NOMO-1 treated with dmso at 0.1 percent for 144 hours (cell line): ENCODE measurements at regions not wholly inside any gene's neighbourhood (a gene's known extent, or its start where the extent isn't known, plus 50 kb on each side); places are given as distances from the start of the nearest gene placed in this dataset.

Source experiments
- DNase-seq: peaks from one replicate; lab custom pipeline; 2025; ENCODE audit not compliant: unreplicated experiment; lab: John Stamatoyannopoulos, UW

DNA sequence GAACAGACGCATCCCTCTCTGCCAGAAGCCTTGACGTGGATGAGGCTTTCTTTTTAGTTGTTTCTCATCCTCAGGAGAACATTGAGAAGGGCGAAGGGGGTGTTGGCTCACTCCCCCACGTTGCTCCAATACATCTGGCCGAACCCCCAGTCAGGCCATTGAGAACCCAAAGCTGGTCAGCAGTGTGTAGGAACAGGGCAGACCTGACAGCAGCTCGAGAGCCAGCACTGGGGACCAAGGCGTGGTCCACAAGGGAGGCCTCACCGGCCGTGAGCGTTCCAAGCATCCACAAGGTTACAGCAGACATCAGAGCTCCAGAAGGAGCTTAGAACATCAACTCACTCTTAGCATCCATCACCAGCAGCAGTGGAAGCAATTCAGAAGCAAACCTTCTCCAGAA, 387.9 kb upstream of the ARID1B start:
- no peak for DNase-seq

DNA sequence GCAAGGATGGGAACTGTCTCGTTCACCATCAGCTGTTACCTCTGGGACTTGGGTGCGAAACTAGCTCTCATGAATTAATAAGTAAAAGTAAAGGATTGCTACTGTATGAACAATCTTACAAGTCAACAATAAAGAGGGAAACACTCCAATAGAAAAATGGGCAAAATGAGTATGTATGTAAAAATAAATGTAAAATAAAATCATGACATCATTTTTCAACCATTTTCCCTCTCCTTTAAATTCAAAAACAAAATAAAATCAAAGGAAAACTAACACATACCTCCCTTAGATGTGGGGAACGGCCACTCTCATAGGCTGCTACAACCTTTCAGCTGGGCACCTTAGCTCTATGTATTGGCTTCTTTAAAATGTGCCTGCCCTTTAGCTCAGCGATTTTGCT, 389.7 kb upstream of the ARID1B start:
- DNase-seq, result no peak

DNA sequence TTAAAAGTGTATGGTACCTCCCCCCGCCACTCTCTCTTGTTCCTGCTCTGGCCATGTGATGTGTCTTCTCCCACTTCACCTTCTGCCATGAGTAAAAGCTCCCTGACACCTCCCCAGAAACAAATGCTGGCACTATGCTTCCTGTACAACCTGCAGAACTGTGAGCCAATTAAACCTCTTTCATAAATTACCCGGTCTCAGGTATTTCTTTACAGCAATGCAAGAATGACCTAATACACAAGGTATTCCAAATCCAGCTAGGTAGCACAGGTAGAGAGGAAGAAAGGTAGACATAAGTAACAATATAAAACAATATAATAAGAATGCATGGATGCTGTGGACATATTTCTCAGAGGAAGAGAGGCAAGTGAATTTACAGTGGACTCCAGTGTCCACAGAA, 394.1 kb upstream of the ARID1B start:
- DNase-seq, result no peak

DNA sequence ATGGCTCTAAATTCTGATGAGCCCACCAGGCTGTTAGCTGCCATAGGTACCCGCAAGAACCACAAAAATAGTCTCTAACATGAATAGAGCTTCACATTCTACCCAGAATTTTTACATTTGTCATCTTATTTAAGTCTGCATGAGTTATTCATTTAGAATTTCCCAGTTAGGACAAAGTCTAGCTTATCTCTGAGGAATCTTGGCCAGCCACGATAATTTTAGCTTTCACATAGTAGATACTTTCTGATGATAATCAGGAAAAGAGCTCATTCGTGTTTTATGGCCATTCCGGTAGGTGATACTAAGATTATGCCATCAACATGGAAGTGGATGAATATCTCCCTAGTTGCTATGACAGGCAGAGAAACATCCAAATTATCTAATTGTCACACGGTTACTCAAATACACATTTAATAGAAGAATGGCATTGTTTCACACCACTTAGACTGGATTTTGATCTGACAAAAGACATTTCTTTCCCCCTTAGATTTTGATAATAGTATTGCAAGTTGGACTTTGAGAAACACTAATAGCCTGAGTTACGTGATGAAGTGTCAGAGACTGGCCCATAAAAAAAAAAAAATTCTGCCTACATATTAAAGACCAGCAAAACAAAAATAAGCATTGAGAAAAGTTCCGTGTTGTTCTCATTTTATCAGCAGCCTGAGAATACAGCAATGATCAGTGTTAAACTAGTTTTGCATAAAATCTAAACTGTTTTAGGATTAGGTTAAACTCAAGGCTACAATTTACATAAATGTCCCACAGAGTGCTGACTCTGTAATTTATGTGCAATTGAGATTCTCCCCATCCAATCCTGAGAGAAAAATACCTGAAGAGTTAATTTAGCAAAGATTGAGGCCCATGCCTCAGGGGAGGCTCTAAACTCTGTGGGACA, 397.5 kb upstream of the ARID1B start:
- no peak for DNase-seq

DNA sequence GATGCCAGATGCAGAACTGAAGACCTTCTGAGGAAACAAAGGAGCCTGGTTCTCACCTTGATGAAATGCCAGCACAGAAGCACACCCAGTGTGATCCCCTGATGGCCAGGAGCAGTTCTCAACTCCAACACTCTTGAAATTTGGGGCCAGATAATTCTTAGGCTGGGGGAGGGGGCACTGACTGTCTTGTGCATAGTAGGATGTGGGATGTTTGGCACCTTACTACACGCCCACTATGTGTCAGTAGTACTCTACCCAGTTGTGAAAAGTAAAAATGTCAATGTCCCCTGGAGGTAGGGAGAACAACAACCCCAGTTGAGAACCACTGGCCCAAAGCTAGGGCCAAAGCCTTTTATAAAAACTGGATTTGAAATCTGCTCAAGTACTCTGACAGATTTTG, 398.3 kb upstream of the ARID1B start:
- no peak for DNase-seq

DNA sequence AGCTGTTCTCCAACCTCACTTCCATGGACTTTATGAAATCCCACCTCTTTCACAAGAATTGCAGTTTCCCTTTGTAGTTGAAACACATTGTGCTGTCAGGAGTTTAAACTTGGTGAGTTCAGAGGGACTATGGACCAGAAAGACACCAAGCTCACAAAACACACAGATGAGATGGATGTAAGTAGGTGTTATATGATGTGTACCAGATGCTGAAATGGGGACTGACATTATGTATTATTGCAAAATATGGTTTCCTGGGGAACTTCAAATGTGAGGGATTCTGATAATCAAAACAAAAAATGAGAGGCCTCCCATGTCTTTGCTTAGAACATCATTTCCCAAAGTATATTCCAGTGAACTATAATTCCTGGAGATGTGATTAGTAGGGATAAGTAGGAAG, 401.1 kb upstream of the ARID1B start:
- no peak for DNase-seq

DNA sequence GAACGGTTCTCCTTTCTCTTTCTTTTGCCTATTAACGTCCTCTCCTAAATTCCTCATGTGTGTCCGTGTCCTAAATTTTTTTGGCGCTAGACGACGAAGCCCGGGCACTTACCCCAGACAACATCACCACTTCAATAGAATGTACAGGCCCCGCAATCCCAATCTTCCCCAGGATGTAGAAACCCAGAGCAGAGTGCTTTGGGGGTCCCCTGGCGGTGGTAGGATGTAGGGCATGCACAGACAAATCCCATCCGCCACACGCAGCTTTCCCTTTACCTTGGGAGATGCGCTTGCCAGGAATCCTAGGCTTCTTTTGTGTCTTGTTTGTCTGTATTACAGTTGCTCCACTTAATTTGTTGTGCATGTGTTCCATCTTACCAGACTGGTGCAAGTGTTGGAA, 417.3 kb upstream of the ARID1B start:
- no peak for DNase-seq

DNA sequence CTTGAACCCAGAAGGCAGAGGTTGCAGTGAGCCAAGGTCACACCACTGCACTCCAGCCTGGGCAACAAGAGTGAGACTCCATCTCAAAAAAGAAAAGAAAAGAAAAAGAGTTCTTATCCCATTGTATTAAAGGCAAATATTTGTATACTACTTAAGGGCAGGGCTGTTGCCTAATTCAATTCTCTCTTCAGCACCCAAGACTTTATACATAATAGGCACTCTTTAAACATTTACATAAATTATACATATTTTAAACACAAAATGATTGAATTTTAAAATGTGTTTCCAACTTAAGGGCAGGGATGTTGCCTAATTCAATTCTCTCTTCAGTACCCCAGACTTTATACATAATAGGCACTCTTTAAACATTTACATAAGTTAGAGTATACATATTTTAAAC, 424.3 kb upstream of the ARID1B start:
- no peak for DNase-seq

DNA sequence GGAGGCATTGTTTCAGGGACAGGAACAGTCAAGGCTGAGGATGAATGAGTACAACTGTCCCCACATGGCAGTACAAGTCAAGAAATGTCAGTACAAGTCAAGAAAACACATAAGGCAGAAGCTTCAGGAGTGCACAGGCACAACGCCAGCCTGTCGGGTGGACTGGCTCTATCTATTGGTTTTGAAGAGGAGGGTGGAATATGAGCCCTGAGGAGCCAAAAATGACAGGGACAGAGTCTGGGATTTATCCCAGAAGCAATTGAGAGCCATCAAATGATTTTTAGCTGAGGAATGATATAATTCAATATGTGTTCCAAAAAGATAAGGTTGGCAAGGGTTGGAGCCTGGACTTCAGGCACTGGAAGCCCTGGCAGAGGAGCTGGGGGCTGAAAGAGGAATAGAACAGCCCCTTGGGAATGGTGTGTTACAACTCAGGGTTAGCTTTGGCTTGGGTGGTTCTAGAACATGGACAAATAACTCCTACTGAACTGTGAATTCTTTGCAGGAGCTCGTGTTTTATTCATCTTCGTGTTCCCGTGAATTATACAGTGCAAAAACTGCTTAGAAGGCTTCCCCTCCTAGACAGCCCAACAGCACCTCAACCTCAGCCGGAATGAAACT, 425.7 kb upstream of the ARID1B start:
- DNase-seq, result no peak

DNA sequence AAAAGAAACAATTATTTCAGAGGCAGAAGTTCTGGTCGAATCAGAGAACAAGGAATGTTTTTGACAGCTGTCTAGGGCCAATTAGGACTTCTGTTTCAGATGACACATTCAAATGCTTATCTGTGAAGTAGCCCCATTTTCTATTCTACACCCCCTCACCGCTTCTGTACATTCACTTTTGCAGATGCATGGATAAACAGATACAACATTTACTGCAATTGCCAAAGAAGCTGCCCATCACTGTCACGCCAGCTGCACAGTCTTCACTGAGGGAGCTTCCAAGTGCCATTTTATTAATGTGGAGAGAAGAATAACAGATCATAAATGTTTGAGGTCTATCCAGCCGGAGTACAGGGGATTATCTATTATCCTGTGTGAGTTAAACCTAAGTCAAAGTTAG, 426.8 kb upstream of the ARID1B start:
- no peak for DNase-seq

DNA sequence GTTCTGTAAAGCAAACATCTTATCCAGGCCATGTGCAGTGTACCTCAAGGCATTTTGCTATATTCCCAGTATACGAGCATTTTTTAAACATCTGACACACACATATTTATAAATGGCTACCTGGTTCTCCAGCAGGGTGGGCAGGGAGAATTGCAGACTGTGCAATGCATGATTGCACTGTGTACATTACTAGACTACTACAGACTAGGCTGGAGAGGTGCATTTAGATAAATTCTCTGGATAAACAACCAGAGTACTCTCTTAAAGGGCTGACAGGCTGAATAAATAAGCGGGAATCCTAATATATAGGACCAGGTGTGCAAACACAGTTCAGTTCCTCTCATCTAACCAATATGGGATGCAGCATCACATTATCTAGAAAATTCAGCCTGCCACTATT, 428.3 kb upstream of the ARID1B start:
- DNase-seq, result no peak

DNA sequence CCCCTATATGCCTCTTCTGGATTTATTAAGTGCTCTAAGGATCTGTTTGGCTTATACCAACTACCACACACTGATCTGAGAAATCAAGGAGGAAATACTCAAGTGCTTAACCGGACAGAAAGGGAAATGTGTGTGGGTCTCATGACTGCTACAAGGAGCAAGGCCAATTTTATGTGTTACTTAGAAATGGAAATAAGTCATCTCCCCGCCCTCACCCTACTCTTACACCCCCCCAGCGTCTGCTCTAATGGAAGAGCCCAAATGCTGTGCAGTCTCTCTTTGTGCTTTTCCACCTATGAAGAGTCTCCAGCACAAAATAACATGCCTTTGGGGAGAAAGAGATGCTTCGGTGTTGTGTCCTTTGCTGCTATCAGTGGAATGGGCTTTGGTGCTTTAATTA, 428.8 kb upstream of the ARID1B start:
- DNase-seq, result no peak

DNA sequence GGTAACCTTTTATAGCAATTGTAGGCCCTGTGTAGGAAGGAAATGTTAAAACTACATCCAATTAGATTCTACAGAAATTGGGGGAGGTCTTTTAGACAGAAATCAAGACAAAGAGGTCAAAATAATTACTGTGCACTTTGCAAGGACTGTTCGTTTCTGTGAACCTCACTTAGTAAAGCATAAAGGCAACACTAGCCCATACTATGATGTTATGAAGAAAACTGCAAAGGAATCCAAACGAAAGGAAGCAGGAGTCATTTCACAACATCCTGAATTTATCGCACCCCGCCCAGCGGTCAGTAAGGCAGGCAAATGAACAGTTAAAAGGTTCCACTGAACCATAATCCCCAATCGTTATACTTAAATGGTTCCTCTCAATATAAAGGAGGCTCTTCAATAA, 429.5 kb upstream of the ARID1B start:
- DNase-seq, result no peak

DNA sequence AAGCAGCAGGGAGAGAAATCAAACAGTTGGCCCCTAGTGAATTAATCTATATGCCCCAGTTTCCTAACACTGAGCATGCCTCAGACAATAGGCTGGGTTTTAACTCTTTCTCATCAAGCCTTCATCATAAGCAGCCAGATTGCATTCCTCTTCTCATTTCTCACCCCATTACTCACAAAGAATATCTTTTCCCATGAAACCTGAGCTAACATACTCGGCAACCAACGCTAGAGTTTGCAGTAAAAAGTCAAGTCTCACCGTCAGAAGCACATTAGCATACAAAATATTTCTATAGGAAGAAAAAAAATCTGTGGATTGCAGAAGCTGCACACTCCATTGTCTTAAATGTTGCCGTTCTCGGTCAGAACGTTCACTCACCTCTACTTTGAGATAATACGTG, 429.9 kb upstream of the ARID1B start:
- no peak for DNase-seq

DNA sequence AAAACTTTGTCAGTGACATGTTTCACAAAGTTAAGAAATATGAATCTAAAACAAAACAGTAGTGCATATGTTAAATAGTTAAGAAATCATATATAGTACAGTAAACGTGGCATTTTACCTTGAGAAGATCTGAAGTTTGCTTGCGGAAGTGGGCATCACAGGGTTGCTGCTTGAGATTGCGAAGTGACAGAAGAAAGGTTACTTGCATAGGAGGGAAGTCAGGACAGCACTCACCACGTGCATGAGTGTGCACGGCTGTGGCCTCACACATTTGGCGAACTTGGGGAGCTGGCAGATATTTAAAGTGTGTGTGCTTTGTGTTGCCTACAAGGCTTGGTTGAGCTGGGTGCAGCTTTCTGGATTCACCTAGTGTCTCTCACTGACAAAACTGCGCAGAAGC, 431.5 kb upstream of the ARID1B start:
- no peak for DNase-seq

DNA sequence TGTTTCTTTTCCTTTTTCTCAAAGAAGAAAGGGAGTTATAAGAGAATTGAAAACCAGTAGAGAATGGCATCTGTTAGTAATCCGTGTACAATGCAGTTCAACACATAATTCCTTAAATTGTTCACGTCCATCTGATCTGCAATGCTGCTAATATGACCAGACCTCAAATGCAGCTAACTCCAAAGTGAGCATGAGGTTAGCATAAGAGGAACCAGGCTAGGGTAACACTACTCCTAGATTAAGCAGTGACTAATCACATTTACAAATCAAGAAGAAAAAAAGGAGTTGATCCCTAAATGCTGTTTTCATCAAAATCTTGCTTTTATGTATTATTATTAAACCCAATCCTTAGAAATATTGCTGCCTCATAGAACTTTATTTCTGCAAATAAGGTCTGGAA, 432.7 kb upstream of the ARID1B start:
- DNase-seq, result no peak

DNA sequence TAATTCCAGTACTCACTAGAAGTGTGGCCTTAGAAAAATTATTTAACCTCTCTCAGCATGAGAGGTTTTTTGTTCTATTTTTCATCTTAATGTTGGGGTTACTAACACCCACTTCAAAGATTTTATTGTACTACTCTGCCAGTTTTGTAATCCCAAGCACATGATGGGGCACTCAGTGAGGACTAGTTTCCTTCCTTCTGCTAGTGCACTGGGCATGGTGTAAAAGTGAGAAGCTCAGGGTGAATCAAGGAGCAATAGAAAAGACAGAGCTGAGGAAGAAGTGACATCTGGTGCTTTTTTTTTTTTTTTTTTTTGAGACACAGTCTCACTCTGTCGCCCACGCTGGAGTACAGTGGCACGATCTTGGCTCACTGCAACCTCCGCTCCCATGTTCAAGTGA, 439.4 kb upstream of the ARID1B start:
- DNase-seq, result no peak

DNA sequence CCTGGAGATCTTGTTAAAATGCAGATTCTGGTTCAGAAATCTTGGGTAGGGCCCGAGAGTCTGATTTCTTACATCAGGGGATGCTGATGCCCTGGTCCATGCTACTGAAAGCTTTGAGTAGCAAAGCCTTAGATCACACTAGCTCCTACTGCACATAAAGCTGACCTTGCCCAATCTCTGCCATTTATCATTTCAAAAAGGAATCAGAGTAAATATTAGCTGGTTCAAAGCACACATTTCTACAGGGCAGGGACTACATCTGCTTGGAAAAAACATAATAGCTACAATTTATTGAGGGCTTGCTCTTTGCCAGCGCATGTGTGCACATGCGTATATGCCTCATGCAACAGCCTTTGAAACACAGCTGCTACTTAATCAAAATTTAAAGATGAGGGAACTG, 440.4 kb upstream of the ARID1B start:
- DNase-seq, result no peak

DNA sequence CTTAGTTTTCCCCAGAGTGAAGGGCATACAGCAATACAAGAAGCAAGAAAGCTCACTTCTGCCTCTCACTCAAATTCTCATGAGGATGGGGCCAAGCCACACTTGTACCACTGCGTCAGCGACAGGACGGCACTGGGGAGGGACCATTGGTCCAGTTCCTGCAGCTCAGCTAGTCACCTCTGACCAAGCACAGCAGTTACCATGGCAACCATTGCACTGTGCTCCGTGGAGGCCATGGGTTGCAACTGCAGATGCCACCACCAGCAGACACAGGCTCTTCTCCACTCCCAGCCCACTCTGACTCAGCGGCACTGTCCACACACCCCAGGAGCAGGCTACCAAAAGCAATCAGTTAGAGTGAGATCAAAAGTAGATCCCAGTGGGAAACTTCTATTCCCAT, 441.1 kb upstream of the ARID1B start:
- no peak for DNase-seq

DNA sequence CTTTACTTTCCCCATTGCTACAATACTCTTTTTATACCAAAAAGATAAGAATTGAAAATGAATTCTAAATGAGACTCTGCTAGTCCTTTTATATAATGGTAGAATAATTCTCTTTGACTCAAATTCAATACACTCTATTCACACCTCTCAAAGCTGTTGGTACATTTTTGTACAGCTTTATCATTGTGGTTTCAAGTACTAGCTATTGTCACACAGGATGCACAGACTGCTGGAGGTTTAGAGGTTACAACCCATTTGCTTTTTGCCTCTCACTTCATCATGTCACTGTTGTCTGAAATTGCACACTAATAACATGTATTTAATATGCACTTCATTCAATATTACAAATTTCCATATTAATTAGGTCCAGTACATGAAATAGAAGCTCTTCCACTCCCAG, 442.2 kb upstream of the ARID1B start:
- DNase-seq, result no peak

DNA sequence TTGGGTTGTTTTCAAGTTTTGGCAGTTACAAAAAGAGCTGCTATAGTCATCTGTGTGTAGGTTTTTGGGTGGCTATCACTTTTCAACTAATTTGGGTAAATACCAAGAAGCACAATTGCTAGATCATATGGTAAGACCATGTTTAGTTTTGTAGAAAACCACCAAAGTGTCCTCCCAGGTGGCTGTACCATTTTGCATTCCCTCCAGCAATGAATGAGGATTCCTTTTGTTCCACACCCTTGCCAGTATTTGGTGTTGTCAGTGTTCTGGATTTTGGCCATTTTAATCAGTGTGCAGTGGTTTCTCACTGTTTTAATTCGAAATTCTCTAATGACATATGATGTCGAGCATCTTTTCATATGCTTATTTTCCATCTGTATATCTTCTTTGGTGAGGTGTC, 457.5 kb upstream of the ARID1B start:
- DNase-seq, result no peak

DNA sequence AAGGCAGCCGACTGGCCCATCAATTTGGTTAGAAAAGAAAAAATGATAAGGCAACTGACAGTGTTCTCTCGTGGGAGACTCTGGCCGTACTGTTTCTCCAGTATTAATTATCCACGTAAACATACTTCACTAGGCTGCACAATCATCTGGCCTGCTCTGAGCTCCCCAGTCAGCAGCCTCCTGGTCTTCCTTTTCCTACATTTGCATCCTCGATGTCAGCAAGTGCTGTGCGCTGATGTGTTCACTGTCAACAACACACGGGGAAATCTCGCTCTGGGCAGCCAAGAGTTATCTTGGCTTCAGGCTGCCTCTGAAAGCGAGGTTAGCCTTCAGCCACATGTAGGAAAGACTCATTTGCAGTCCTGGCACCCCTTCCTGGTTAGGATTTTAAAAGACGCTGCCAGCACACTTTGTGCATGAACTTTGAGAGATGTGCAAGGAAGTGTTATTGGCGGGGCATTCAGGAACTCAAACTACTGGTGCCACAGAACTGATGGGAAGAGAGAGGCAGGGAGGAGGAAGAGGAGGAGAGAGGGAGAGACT, 460.5 kb upstream of the ARID1B start:
- no peak for DNase-seq

DNA sequence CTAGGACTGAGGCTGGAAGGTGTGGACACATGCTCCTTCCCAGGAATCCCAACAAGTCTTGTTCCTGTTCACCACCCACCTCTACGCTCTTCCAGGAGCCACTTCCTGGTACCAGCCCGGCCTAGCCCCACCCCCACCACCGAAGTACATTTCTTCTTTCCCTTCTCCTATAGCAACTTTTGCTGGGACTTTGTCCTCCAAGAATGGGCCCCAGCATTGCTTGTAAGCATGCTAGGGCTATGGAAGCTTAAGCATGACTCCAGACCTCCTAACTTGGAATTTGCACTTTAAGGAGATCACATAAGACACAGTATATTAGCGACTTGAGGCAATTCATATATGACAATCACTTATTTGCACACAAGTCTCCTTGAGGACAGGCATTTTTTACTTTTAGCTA, 462.0 kb upstream of the ARID1B start:
- DNase-seq, result no peak
